HG02678 (cell line): ENCODE measurements at regions not wholly inside any gene's neighbourhood (a gene's known extent, or its start where the extent isn't known, plus 50 kb on each side); places are given as distances from the start of the nearest gene placed in this dataset.

ENCODE experiments used
- ATAC-seq: cut with Tn5 transposase; IDR thresholded peaks from one replicate; pipeline ENCODE4 v1.9.1; 2021; ENCODE audit warnings: mild to moderate bottlenecking, moderate library complexity; ENCODE audit not compliant: unreplicated experiment

DNA sequence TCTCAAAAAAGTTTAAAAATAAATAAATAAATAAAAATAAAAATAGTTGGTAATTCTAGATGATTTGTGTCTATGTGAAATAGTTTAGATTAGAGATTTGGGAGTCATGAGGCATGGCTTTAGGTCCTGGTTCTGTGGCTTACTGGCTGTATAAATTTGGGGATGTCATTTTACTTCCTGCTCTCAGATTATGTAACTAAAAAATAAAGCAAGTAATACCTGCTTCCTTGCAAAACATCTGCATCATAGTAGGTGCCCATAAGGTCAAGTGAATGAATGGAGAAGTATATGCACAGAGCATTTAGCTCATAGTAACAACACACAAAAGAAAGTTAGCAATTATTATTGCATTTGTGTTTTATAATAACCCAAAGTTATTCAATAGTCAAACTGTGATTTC, 287.7 kb upstream of the TLE4 start:
- no peak for ATAC-seq

DNA sequence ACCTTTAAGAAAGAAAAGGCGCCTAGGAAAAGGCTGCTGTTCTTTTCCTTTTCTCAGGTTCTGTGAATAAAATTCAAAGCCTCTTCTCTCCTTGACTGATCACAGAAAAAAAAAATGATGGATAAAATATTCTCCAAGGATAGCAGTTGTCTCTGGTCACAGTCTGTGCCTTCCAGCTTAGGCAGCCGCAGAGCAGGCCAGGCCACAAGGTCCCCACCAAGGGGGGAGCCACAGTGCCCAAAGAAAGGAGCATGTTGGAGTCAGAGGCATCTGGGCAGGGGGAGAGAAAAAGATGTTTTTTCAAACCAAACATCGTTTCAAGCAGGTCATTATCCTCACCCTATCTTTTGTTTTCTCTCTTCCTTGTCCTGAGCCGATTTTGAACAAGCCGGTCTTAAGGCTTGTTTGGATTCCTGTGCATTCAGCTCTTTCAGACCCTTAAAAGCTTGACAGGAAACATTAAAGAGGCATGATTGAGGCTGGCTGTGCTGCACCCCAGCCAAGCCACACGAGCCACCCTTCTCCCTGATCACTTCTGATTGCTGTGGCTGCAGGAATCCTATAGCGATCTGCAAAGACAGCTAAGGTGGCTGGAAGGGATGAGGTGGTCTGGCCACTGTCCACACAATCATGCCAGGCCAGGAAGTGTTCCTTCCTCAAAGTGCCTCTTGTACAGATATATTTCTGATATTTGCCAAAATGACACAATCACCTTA, 284.6 kb upstream of the TLE4 start:
- no peak for ATAC-seq

DNA sequence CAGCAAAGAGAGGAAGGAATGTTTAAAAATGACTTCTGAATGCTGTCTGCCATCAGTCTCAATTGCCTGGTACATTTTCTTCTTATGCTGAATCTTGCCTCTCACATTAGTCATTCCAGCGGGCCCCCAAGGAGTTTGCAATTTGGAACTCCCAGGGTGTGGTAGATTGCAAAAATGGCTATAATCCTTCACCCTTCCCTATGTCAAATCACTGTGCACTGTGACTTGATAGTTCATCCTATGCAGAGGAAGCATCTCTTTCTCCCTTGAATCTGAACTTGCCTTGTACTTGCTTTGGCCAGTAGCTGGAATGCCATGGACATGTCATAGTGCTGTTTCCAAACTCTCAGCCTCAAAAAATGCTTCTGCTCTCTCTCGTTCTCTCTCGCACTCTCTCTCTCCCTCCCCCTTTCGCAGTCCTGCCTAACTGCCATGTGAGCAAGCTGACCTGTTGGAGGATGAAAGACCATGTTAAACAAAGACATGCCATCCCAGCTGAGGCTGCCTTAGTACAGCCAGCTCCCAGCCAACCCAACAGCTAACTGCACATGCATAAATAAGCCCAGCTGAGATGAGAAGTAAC, 284.0 kb upstream of the TLE4 start:
- no peak for ATAC-seq

DNA sequence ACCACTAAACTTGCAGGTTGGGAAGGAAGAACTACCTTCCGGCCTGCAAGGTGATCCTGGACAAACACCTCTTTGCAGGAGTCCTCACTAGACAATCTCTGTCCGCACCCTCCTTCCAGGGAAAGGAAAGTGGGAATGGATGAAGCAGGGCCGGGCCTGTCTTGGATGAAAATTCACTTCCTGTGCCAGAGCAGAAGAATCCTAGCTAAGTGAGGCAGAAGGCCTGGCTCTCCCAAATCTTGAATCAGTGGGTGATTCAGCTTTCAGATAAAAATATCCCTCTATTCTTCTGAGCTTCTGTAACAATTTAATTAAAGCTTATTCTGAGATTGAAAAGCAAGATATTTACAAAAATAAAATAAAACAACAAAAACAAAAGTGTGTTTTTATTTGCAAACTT, 281.9 kb upstream of the TLE4 start:
- no peak for ATAC-seq

DNA sequence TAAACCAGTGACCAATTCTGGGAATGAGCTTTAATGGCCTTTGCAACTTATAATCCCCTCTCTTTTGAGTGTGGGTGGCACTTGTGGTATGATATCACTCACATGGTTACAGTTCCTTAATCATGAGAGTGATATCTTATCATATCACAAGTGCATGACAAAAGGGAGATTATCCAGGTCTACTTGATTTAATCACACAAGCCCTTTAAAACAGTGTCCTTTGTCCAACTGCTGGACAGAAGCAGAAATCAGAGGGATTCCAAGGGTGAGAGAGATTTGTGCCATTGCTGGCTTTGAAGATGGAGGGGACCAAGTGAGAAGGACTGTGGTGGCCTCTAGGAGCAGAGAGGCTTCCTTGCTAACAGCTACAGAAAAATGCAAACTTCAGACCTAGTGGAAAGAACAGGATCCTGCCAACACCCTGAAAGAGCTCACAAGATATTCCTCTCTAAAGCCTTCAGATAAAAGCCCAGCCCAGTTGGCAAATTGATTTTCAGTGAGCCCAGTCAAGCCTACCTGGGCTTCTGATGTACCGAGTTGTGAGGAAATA, 279.0 kb upstream of the TLE4 start:
- ATAC-seq = no peak

DNA sequence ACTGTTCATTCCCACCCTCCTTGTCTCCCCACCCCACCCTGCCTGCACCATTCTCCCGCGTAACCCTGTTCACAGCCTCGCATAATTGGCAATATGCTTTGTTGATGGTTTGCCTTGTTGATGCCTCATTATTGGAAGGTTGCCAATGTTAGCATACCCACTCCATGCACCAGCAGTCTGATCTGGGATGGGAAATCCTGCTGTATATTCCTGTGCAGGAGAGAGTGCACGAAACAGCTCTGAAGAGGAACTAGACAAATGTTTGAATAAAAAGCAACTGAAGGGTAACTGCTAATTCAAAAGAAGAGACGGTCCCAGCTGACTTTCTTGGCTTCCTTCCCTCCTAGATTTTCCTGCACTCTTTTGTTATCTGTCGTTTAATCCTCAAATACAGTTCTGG, 271.7 kb upstream of the TLE4 start:
- ATAC-seq = no peak

DNA sequence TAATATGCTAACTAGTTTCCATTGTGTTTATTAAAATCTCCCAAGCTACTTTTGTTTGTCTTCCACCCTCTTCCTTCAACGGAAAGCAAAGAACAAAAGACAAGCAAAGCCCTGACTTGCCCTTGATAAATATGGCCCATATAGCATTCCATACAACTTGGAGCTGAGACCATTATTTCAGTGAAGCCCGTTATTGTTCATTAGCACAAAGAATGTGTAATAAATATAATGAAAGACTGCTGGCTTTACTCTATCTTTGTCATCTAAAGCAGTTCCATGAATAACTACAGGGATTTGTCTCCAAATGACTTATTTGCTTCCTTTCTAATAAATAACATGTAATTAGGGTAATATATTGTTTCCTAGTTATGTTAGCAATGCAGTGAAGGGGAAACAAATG, 270.7 kb upstream of the TLE4 start:
- ATAC-seq = no peak

DNA sequence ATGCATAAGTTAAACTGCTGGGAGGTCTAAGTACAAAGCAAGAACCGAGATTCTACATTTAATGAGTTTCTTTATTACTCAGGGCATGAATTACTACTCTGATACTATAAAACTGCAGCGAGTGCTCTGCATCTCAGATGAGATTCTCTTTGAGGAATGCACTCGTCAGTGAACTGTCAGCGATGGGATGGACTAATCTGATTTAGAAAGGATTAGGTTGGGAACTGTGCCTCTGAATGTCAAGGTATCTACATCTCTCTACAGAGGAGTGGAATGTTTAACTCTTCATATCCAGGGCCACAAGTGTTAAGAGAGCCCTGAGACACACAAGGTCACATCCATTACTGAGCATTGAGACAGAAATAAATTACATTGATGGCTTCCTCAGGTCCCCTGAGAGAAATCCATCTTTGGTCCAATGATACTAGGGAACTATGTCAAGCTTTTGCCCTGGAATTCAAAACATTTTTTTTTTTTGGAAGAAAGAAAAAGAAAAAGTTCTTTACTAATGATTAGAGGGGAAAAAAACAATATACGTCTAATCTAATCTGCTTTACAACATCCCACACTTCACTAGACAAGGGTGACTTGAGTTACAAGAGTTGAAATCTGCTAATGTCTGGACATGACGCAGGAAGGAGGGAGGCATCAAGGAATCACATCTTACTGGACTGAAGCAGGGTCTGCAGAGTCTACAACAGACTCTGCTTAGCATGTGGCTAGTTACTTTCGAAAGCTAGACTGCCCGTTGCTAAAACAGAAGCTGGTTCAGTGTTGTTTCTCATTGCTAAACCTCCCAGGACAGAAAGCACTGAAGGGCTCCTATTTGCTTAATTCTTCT, 270.0 kb upstream of the TLE4 start:
- ATAC-seq = no peak

DNA sequence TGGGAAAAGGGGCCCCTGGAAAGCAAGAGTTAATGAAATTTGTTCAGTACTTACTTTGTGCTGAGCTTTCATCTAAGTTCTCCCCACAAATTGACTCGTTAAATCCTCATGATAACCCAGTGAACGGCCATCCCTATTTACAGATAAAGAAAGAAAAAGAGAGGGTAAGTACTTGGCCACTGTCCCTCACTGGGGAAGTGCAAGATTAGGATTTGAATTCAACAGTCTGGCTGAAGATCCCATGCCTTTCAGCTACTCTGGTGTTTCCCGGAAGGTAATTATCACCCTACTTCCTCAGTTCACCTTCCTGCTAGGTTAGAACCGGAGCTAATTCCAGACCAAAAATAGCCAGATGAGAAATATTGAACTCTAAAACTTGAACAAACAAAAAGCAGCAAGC, 269.2 kb upstream of the TLE4 start:
- no peak for ATAC-seq

DNA sequence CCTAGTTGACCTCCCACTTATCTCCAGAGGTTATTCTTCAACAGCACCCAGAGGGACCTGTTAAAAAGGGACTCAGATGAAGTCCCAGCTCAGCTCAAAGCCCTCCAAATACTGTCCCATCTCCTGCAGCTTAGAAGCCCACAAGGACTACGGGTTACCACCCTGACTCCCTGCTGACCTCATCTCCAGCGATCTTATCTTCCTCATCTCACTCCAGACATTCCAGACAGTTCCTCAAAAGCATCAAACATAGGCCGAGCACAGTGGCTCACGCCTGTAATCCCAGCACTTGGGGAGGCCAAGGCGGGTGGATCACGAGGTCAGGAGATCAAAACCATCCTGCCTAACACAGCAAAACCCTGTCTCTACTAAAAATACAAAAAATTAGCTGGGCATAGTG, 263.8 kb upstream of the TLE4 start:
- no peak for ATAC-seq

DNA sequence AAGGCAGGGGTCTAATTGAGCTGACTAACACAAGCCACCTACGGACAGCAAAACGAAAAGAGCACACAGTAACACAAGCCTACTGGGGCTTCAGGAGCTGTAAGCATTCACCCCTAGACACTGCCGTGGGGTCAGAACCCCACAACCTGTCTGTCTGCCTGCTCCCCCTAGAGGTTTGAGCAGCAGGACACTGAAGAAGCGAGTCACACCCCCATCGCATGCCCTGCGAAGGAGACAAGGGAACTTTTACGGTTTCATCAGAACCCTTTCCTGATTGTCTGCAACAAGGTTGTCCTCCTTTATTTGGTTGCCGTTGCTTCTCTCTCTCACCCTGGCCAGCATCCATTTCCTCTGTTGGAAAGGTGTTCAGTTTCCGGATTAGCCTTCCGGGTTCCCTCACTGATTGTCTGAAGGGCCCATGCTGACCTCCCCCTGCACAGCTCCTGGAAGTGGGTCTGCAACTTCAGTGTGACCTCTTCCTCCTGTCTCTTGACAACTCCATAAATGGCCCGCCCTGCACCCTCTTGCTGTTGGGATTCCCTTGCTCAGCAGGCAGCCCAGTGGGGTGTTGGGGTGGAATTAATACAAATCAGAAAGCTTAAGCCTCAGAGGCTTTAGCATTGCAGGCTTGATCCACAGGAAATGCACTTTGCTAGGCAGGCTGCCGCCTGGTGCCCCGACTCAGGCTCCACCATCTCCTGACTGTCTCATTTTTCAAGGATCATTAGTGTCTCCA, 258.9 kb upstream of the TLE4 start:
- ATAC-seq = no peak

DNA sequence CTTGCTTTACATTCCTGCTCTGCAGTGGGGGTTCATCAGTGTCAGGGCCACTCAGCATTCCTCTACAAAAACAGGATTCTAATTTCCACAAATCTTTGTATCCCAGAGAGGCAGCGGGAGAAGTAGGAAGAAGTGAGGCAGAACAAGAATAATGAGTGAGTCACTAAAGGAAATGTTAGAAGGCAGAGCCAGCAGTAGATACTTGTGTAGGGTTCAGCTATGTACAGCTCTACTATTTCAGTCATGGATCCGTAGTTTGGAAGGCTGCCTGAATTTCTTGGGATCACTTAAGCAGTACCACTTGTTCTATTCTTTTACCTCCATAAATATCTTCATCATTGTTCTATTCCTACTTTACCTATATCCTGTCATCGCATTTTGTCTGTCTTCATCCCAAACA, 246.3 kb upstream of the TLE4 start:
- ATAC-seq = no peak

DNA sequence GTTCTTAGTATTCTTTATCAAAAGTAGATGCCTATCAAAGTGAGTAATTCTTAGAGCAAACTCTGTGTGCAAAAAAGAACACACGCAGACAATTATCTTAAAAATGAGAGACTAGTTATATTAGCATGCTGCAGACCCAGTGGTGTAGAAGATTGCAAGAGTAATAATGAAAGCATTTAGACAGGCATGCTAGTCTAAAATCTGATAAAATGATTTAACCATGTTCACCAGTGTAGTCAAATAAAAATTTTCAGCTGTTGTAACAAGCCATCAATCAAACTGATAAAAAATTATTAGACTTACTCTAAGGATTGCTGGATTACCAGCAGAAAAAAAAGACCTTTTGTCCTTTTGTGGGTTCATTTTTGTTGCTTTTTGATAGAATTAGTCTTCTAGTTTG, 241.9 kb upstream of the TLE4 start:
- no peak for ATAC-seq

DNA sequence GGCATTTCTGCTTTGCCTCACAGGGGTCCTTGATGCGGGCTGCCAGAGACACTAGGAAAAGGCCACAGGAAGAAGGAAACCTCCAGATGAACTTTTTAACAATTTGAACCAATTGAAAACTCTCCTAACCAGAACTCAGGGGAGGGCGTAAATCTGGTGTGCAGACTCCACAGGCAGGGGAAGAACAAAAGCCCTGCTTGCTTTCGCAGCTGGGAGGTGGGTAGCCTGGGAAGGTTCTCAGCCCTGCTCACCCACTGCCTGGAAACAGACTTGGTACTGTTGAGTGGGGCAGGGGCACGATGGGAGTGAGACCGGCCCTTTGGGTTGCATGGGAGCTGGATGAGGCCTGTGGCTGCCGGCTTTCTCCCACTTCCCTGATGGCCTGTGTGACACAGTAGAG, 237.8 kb upstream of the TLE4 start:
- ATAC-seq = no peak

DNA sequence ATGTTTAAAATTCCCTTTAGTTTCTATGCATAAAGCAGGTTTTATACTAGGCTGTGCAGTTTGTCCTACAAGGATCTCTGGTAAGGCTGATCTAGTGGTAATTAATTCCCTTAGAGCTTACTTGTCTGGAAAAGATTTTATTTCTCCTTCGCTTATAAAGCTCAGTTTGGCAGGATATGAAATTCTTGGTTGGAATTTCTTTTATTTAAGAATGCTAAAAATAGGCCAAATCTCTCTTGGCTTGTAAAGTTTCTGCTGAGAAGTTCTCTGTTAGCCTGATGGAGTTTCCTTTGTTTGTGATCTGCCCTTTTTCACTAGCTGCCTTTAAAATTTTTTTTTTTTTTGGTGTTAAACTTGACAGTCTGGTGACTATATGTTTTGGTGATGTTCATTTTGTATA, 237.1 kb upstream of the TLE4 start:
- no peak for ATAC-seq

DNA sequence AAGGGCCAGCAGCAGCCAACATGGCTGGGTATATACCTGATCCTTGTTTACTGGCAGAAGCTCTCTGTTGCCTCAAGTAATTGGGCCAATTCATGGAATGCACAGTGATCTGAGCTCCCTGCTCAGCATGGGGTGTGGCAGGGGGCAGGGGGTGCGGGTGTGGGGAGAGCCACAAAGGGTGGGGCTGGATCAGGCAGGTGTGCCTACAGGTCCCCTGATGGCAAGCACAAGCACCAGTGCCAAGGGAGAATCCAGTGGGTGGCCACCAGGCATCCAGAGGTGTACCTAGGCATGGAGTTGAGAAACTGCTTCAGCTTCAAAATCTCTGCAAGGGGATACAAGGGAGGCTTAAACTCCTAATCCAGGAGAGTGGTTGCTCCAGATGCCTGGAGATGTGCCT, 235.8 kb upstream of the TLE4 start:
- ATAC-seq = no peak

DNA sequence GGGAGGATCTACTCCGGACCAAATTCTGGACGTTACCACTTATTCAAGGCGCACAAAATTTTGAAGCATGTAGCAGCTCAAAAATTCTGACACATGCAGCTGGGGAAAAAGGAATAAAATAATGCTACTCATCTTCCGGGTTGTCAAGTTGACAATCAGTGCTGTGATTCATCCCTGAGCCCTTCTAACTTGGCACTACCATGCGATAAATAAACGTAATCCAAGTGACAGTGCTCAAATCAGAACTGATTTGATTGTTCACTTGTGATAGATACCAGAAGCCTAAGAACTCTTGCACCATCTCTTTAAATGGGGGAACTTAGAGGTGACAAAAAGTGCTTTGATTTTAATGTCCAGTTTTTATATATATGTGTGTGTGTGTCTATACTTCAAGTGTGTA, 230.2 kb upstream of the TLE4 start:
- no peak for ATAC-seq

DNA sequence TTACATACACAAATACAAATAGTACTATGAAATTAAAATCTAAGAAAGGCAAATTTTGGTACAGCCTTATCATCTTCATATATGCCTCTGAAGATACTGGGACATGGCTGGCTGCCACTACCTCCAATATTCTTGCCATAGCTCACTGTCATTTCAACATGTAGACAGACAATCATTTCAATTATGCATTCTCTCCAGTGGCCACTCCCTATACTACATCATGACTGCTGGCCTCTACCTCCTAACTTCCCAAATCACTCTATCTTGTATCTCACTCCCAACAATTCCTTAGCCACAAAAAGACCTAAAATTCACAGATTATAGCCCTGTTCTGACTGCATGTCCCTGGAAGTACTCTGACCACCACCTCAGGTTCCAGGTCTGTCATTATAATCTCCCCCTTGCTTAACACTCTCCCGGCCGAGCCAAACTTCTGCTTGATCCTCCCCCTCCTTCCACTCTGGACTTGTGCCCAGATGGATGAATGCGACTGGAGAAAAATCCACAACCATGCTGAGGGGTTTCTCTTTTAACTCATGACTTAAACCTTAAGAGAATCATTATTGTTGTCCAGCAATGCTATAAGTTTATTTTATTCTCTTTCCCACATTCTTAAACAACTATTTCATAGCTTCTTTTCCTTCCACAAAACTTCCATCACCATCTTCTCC, 225.3 kb upstream of the TLE4 start:
- no peak for ATAC-seq

DNA sequence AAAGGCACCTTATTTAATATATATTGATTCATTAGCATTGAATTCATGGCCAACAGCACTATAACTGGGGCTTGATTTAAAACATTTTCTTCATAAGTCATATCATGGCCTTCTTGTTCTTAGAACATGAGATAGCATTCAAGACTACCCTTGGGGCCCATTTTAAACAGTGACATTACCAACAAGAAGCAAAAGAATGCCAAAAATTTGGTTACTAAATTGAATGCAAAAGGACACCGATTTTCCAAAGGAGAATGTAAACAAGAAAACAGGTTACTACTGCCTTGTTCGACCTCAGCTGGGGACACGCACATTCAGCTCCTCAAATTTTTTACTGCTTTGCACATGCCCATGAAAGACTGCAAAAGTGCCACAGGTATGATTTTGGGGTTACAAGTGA, 219.4 kb upstream of the TLE4 start:
- ATAC-seq = no peak

DNA sequence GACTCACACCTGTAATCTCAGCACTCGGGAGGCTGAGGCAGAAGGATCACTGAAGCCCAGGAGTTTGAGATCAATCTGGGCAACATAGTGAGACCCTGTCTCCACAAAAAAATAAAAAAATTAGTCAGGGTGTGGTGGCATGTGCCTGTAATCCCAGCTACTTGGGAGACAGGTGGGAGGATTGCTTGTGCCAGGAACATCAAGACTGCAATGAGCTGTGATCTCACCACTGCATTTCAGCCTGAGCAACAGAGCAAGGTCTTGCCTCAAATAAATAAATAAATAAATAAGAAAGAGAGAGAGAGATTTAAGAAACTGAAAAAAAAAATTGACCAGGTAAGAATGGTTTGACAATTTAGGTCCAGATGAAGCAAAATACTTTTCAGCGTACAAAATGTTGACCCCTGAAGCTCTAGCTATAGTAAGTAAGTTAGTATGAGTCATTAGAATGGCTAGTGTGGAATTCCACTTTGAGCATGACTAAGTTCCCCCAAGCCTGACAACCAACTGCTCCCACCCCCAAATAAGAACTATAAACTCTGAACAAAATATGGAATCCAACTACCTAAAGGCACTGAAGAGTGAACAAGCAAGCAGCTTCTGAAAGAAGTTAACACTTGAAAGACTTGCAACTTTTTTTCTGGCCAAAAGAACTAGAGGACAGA, 217.8 kb upstream of the TLE4 start:
- ATAC-seq = no peak
